NT2/D1 (cell line): ENCODE measurements at regions not wholly inside any gene's neighbourhood (a gene's known extent, or its start where the extent isn't known, plus 50 kb on each side); places are given as distances from the start of the nearest gene placed in this dataset.

Experiments used
- DNase-seq: peaks from one replicate; pipeline ENCODE4 v3.0.0-alpha.2; 2011; ENCODE audit warnings: low read depth, low spot score
- H3K27me3 ChIP-seq: 2 replicates; pipeline ENCODE4 v1.6.0; 2011; ENCODE audit warnings: mild to moderate bottlenecking; ENCODE audit not compliant: insufficient read length, insufficient read depth
- H3K36me3 ChIP-seq: 2 replicates; pipeline ENCODE4 v1.6.1; 2011; ENCODE audit warnings: mild to moderate bottlenecking, low read length, mixed read lengths; ENCODE audit not compliant: insufficient read depth, insufficient read length
- H3K4me1 ChIP-seq: 2 replicates; pipeline ENCODE4 v1.5.1; 2011; ENCODE audit not compliant: insufficient read depth, insufficient read length
- H3K4me3 ChIP-seq: 2 replicates; pipeline ENCODE4 v1.5.1; 2011; ENCODE audit warnings: low read depth; ENCODE audit not compliant: insufficient read length
- H3K9ac ChIP-seq: 2 replicates; pipeline ENCODE4 v1.6.0; 2011; ENCODE audit warnings: low read depth; ENCODE audit not compliant: insufficient read length
- H3K9me3 ChIP-seq: 2 replicates; pipeline ENCODE4 v1.5.1; 2011; ENCODE audit warnings: mild to moderate bottlenecking, low read length; ENCODE audit not compliant: insufficient read depth
- SUZ12 ChIP-seq: IDR thresholded peaks from 2 replicates; pipeline ENCODE4 v1.6.1; 2011; ENCODE audit not compliant: insufficient read length, insufficient read depth; ENCODE audit errors: extremely low read depth
- YY1 ChIP-seq: IDR thresholded peaks from 2 replicates; pipeline ENCODE4 v1.6.1; 2011; ENCODE audit not compliant: insufficient read length, insufficient read depth
- ZNF274 ChIP-seq: IDR thresholded peaks from 2 replicates; pipeline ENCODE4 v1.6.1; 2011; ENCODE audit warnings: mild to moderate bottlenecking, low read depth, low read length

DNA sequence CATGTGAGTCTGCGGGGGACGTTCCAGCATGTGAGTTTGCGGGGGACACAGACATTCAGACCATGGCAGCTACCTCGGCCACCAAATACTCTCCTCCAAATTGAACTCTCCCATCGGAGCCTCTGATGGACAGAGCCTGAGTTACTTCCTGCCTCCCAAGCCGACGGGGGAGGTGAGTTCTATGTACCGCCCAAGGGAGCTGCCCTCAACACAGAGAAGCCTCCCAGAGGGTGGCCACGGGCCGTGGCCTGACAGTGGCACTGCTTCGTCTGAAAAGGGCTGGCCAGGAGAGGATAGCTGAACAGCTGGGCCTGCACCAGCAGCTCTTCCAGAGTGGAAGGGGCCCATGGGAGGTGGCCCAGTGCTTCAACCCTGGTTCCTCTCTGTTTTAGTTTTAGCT lies 274.5 kb upstream of the PPP2R2D start:
- no peaks in the 10 kb centered on the region for H3K9me3 ChIP-seq
- TF ChIP-seq ZNF274 (no peak), SUZ12 (no peak), YY1 (no peak)
- DNase-seq, result no peak
- no peaks in the 10 kb centered on the region for H3K27me3 ChIP-seq
- no peaks in the 10 kb centered on the region for H3K36me3 ChIP-seq
- H3K4me3 ChIP-seq, result no peak overlapping the region
- H3K9ac ChIP-seq, result no peak overlapping the region
- H3K4me1 ChIP-seq, result no peaks in the 10 kb centered on the region

DNA sequence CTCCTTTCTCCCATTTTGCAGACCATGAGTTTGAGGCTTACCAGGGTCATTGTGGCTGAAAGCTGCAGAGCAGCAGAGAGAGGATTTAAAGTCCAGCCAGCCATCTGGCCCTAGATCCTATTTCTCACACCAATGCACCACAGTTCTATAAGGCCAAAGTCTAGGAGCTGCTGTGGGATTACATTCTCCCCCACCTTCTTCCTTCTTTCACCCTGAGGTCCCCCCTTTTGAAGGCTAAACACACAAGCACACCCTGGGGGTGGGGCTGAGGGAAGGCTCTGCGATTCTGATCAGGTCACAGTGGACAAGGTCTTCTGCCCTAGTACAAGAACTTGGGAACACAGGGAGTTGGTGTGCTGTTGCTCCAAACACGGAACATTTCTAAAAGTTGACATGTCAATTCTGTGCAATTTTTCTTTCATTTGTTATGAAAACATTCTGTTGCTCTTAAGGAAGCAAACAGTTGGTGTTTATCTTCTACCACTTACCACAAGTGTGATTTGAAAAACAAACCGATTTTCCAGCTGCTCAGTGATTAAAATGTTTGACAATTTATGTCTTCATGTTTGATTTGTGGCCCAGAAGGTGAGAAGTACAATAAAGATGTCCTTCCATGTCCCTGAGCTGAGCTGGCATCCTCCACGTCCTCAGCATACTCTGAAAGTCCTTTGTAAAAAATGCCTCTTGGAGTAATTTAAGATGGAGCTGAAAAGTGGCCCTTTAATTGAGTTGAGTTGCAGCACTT lies 271.6 kb upstream of the PPP2R2D start:
- no peaks in the 10 kb centered on the region for H3K4me1 ChIP-seq
- H3K4me3 ChIP-seq, result no peak overlapping the region
- no peaks in the 10 kb centered on the region for H3K36me3 ChIP-seq
- H3K27me3 ChIP-seq, result no peaks in the 10 kb centered on the region
- DNase-seq, result no peak
- no peaks in the 10 kb centered on the region; the same call in 1 of the 2 replicates for H3K9me3 ChIP-seq
- no peak overlapping the region for H3K9ac ChIP-seq
- no peak for TF ChIP-seq YY1
- no peak for TF ChIP-seq SUZ12
- TF ChIP-seq ZNF274, result no peak

DNA sequence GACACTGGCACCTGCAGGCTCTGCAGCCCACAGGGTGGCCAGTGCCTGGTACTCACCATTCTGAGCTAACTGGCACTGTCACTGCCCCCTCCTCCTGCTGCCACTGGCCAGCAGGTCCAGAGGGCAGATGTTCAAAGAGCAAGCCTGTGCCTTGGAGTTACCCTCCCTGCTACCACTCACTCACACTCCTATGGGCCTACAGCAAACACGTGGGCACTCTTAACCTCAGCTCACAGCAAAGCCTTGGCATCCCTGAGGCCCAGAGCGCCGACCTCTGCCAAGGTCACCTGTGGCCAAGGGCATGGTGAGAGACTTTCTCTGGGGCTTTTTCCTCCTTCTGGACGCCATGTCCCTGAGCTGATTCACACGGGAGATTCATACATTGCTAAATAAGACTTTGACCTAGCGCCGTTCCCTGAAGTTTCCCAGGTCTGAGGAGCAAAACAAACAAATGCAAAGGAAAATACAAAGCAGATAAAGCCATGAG lies 270.0 kb upstream of the PPP2R2D start:
- Histone ChIP-seq H3K4me3 (no peak overlapping the region), H3K9me3 (no peaks in the 10 kb centered on the region; the same call in 1 of the 2 replicates), H3K4me1 (no peaks in the 10 kb centered on the region), H3K36me3 (no peaks in the 10 kb centered on the region), H3K9ac (no peak overlapping the region), H3K27me3 (no peaks in the 10 kb centered on the region)
- DNase-seq, result no peak
- no peak for TF ChIP-seq YY1
- no peak for TF ChIP-seq ZNF274
- no peak for TF ChIP-seq SUZ12

DNA sequence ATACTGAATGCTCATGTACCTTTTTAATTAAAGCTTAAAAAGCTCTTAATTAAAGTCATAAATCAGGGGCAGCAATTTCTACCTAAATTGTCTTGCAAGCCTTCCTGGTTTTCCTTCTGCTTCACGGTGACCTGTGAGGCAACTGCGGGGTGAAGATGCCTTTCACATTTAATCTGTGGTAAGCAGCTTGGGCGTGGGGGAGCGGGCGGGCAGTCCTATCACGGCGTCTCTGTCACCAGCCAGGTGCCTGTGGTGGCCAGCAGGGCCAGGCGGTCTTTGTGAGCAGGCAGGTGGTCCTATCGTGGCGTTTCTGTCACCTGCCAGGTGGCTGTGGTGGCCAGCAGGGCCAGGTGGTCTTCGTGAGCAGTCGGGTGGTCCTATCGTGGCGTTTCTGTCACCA lies 269.2 kb upstream of the PPP2R2D start:
- no peaks in the 10 kb centered on the region for H3K4me1 ChIP-seq
- H3K36me3 ChIP-seq, result no peaks in the 10 kb centered on the region
- no peak overlapping the region for H3K4me3 ChIP-seq
- TF ChIP-seq ZNF274 (no peak), YY1 (no peak), SUZ12 (no peak)
- H3K9me3 ChIP-seq, result no peaks in the 10 kb centered on the region; the same call in 1 of the 2 replicates
- H3K9ac ChIP-seq, result no peak overlapping the region
- no peak for DNase-seq
- H3K27me3 ChIP-seq, result no peaks in the 10 kb centered on the region

DNA sequence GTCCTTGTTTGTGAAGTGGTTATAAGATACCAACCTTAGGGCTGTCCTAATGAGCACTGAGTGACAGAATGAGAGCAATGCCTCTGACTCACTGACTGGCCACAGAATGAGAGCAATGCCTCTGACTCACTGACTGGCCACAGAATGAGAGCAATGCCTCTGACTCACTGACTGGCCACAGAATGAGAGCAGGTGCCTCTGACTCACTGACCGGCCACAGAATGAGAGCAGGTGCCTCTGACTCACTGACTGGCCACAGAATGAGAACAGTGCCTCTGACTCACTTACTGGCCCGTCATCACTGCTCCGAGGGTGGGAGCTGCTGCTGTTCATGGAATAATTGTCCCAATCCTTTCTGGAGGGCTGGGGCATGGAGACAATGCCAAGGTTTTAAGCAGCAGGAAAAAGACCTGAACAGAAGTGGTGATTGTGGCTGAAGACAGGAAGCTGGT lies 265.2 kb upstream of the PPP2R2D start:
- no peak for TF ChIP-seq YY1
- no peak for TF ChIP-seq ZNF274
- TF ChIP-seq SUZ12, result no peak
- Histone ChIP-seq H3K27me3 (no peaks in the 10 kb centered on the region), H3K36me3 (no peaks in the 10 kb centered on the region), H3K9ac (no peak overlapping the region), H3K4me1 (no peaks in the 10 kb centered on the region), H3K4me3 (no peak overlapping the region), H3K9me3 (no peaks in the 10 kb centered on the region; the same call in 1 of the 2 replicates)
- no peak for DNase-seq

DNA sequence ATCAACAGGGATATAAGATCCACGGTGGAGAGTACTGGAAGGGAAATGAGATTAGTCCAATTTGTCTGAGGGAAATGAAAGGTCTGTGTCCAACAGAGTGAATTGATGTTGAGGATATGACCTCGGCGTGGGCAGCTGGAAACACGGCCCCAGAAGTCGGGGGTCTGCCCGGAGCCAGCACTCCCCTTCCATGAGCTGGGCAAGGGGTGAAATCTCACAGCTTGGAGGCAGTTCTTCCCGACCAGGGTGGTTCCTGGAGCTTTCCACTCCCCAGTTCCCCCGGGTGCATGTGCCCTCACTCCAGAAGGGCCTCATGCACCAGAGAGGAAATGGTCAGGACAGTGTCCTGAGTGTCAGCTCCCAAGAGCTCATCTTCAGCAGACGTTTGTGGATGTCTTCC lies 264.7 kb upstream of the PPP2R2D start:
- no peak overlapping the region for H3K9ac ChIP-seq
- no peak for DNase-seq
- H3K36me3 ChIP-seq, result no peaks in the 10 kb centered on the region
- no peaks in the 10 kb centered on the region for H3K27me3 ChIP-seq
- no peak overlapping the region for H3K4me3 ChIP-seq
- TF ChIP-seq YY1 (no peak), ZNF274 (no peak), SUZ12 (no peak)
- no peaks in the 10 kb centered on the region; the same call in 1 of the 2 replicates for H3K9me3 ChIP-seq
- H3K4me1 ChIP-seq, result no peaks in the 10 kb centered on the region

DNA sequence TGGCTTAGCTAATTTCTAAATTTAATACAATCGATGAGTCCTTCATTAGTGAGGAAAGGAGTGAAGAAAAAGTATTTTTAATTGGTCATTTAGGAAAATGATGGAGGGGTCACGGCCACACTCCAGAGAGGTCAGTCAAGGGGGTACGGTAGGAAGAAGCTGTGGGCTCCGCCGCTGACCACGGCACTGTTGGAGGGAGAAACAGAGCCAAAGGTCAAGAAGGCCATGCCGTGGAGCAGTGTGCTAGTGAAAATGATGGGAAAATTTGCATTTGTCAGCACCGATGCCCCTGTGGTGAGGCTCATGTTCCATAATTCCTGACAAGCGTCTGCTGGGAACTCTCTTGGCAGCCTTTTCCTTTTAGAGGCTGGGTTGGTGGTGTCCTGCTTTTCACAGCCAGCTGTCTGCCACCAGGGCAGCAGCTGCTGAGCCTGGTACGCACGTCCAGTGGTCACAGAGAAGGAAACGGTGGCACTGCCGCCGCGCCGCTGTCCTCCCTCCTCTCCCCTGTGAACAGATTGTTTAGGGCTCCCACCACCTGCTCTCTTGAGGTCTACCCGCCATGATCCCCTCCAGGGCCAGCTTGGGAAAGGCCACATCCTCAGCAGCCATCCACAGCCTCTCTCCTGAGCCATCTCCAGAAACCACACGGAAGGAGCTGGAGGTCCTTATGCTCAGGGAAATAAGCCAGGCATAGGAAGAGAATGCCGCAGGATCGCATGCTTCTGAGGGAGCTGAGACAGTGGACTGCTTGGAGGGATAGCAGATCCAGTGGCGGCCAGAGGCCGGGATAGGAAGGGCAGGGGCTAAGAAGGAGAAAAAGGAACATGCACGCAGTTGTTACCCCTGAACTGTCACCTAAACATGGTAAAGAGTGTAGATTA lies 263.7 kb upstream of the PPP2R2D start:
- DNase-seq, result no peak
- no peaks in the 10 kb centered on the region; the same call in 1 of the 2 replicates for H3K9me3 ChIP-seq
- H3K4me1 ChIP-seq, result no peaks in the 10 kb centered on the region
- H3K4me3 ChIP-seq, result no peak overlapping the region
- H3K27me3 ChIP-seq, result no peaks in the 10 kb centered on the region
- no peak overlapping the region for H3K9ac ChIP-seq
- TF ChIP-seq ZNF274 (no peak), SUZ12 (no peak), YY1 (no peak)
- no peaks in the 10 kb centered on the region for H3K36me3 ChIP-seq
